Fibroblast of pulmonary artery (primary cell): ENCODE measurements at regions not wholly inside any gene's neighbourhood (a gene's known extent, or its start where the extent isn't known, plus 50 kb on each side); places are given as distances from the start of the nearest gene placed in this dataset.

Source experiments
- DNase-seq: peaks from one replicate; pipeline ENCODE4 v3.0.0-alpha.2; 2010; ENCODE audit warnings: low read depth
- H3K4me3 ChIP-seq: replicated peaks from 2 replicates; pipeline ENCODE4 v1.5.1; 2011; ENCODE audit warnings: low read depth, mild to moderate bottlenecking, control low read depth, low read length, moderate library complexity
- TF ChIP-seq, protein P1 (sequence below): IDR thresholded peaks from 2 replicates; pipeline ENCODE4 v1.5.1; 2011; ENCODE audit warnings: mild to moderate bottlenecking, control low read depth, low read length, inconsistent platforms; ENCODE audit errors: missing control alignments

- TF ChIP-seq, protein P1, sequence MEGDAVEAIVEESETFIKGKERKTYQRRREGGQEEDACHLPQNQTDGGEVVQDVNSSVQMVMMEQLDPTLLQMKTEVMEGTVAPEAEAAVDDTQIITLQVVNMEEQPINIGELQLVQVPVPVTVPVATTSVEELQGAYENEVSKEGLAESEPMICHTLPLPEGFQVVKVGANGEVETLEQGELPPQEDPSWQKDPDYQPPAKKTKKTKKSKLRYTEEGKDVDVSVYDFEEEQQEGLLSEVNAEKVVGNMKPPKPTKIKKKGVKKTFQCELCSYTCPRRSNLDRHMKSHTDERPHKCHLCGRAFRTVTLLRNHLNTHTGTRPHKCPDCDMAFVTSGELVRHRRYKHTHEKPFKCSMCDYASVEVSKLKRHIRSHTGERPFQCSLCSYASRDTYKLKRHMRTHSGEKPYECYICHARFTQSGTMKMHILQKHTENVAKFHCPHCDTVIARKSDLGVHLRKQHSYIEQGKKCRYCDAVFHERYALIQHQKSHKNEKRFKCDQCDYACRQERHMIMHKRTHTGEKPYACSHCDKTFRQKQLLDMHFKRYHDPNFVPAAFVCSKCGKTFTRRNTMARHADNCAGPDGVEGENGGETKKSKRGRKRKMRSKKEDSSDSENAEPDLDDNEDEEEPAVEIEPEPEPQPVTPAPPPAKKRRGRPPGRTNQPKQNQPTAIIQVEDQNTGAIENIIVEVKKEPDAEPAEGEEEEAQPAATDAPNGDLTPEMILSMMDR: no peak
- DNase-seq: no peak
- H3K4me3 ChIP-seq: no peak overlapping the region
Observed at GRCh38 chr1:213647864-213648650, 339.7 kb upstream of the PROX1 start.

DNA sequence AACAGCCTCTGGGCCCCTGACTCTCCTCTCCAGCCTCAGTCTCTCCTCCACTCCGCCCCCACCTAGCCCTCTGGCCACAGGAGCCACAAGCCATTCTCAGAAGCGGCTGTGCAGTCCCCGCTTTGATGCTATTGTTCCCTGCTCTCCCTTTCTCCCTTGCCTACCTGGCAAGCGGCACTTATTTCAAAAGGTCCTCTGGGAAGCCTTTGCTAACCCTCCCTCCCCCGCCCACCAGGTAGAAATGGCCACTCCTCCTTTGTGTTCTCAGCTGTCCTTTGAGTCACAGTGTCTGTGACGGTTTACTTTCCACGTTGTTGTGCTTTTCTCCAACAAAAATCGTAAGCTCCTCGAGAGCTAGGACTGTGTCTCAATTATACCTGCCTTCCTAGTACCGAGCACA, 338.4 kb upstream of the PROX1 start:
- TF ChIP-seq, protein P1: no peak
- no peak for DNase-seq
- no peak overlapping the region for H3K4me3 ChIP-seq

- TF ChIP-seq, protein P1: no peak
- no peak overlapping the region for H3K4me3 ChIP-seq
- DNase-seq: no peak
Observed at GRCh38 chr1:213650603-213651002, 337.2 kb upstream of the PROX1 start.

GRCh38 chr1:213651077-213651476, 336.7 kb upstream of the PROX1 start:
- DNase-seq: no peak
- TF ChIP-seq, protein P1: no peak
- H3K4me3 ChIP-seq: no peak overlapping the region

DNA sequence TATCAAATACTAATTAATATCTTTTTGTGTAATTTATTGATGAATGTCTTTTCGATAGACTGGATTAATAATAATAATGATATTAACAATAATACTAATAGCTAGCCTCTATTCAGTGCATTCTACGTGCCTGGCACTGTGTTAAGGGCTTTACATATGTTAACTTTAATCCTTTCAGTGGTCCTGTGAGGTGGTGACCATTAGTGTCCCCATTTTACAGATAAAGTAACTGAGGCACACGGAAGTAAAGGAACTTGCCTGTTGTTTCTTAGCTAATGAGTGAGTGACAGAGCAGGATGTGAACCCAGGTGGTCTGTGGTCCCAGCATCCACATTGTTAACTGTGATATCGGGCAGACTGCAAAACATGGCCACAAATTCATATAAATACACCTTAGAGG, 335.7 kb upstream of the PROX1 start:
- H3K4me3 ChIP-seq: no peak overlapping the region
- DNase-seq: no peak
- TF ChIP-seq, protein P1: no peak

DNA sequence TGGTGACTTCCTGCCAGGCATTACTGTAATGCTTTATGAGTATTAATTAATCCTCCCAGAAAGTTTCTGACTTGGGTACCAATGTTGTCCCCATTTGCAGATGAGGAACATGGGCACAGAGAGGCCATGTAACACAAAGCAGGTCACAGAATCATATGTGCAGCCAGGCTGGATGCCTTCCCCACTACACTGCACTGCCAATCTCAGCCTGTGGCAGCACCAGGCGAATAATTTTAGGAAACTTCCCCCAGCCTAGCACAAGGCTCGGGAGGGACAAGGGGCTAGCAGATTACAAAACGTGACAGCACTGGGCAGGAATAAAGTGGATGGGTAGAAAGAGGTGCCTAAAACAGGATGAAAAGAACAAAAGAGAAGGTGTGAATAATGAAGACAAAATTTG, 331.7 kb upstream of the PROX1 start:
- TF ChIP-seq, protein P1: no peak
- DNase-seq: no peak

DNA sequence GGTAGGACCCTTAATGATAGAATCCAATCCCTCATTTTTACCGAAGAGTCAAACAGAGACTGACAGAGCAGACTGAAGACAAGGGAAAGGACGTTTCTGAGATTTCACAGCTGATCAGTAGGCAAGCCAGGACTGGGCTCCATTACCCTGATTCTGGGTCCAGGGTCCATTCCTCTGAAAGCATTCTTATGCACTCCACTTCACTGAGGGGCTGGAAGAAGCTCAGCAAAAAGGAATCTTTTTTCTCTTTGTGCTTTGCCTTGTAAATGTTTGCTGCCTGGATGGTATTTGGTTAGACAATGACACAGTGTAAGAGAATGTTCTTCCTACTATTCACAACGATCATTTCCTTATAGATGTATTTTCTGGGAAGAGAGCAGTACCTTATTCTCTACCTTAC, 331.3 kb upstream of the PROX1 start:
- DNase-seq: no peak
- TF ChIP-seq, protein P1: no peak
- H3K4me3 ChIP-seq: no peak overlapping the region

More for the DNA sequence above, 331.7 kb upstream of the PROX1 start:
- no peak overlapping the region for H3K4me3 ChIP-seq
